K562 (cell line): ENCODE measurements at regions not wholly inside any gene's neighbourhood (a gene's known extent, or its start where the extent isn't known, plus 50 kb on each side); places are given as distances from the start of the nearest gene placed in this dataset.

ENCODE experiments used
- ATAC-seq: fragments of 200-7000 bp; cut with Tn5 transposase; 3 replicates; pipeline ENCODE4 v1.9.1; 2020; ENCODE audit warnings: moderate library complexity
- BruUV-seq: library from RNA; stranded (reverse); fragments of 400-500 nt; replicated peaks from 2 replicates; lab custom pipeline; 2021; lab: Mats Ljungman, UMichigan
- CTCF ChIA-PET: fragments of 300-600 bp; formaldehyde crosslinking; extraction: SDS; loops from one replicate; lab custom pipeline; 2021; ENCODE audit warnings: low intra/inter-chr PET ratio; lab: Yijun Ruan, JAX
- POLR2A ChIA-PET: fragments of 300-600, 350-650 bp; sonication (Branson Sonifier 250); formaldehyde crosslinking; extraction: SDS; loops from one replicate; lab custom pipeline; 2021; ENCODE audit warnings: antibody characterized with exemption, inconsistent platforms; lab: Yijun Ruan, JAX
- DNase-seq, 4 experiments: peaks; one replicate each; pipeline versions ENCODE4 v3.0.0 to v3.0.0-alpha.2; 2011 to 2018; ENCODE audit warnings: low spot score in 3 of 4, mixed read lengths in 3 of 4; ENCODE audit errors: extremely low read depth in 1 of 4
- FAIRE-seq: peaks from 2 replicates; lab custom pipeline; 2011; peaks lifted over from hg19 to GRCh38; lab: Jason Lieb, UNC
- H2AFZ ChIP-seq: 2 replicates; pipeline ENCODE4 v1.6.0; 2011; ENCODE audit warnings: low read depth, low read length, control low read depth, inconsistent platforms
- H3K27ac ChIP-seq: fragments of 200-600 bp; 3 replicates; pipeline ENCODE4 v1.8.0; 2011; ENCODE audit warnings: low read depth, mild to moderate bottlenecking, control low read depth, inconsistent platforms, low read length, moderate library complexity, mixed read lengths; ENCODE audit errors: extremely low read depth
- H3K27me3 ChIP-seq, 2 experiments: fragments of 300-600 bp in 1 of 2; 2 replicates in 1 of 2; 3 replicates in 1 of 2; pipeline versions ENCODE4 v1.6.0 to v1.8.0; 2011; ENCODE audit warnings: inconsistent platforms in 2 of 2, low read length in 2 of 2, mild to moderate bottlenecking in 1 of 2, mixed read lengths in 1 of 2, moderate library complexity in 1 of 2; ENCODE audit not compliant: control insufficient read depth in 2 of 2, insufficient read depth in 2 of 2
- H3K36me3 ChIP-seq: fragments of 300-600 bp; 3 replicates; pipeline ENCODE4 v1.8.0; 2011; ENCODE audit warnings: mild to moderate bottlenecking, low read length, inconsistent platforms; ENCODE audit not compliant: control insufficient read depth, insufficient read depth
- H3K4me1 ChIP-seq, 2 experiments: fragments of 200-600 bp in 1 of 2; replicated peaks in 1 of 2; 2 replicates in 1 of 2; 3 replicates in 1 of 2; pipeline versions ENCODE4 v1.5.1 to v1.8.0; 2011; ENCODE audit warnings: inconsistent platforms in 2 of 2, low read length in 2 of 2, mild to moderate bottlenecking in 1 of 2, mixed read lengths in 1 of 2, moderate library complexity in 1 of 2; ENCODE audit not compliant: control insufficient read depth in 2 of 2, insufficient read depth in 2 of 2
- H3K4me2 ChIP-seq: 2 replicates; pipeline ENCODE4 v1.6.1; 2011; ENCODE audit warnings: low read length, control low read depth, inconsistent platforms, mixed read lengths; ENCODE audit not compliant: insufficient read depth
- H3K4me3 ChIP-seq: fragments of 200-600 bp; sonication (generic), shearing (Covaris generic); 2 replicates; pipeline ENCODE4 v1.5.1; 2016; ENCODE audit warnings: control low read depth, inconsistent platforms
- H3K79me2 ChIP-seq: fragments of 200-600 bp; 3 replicates; pipeline ENCODE4 v1.8.0; 2011; ENCODE audit warnings: low read length, inconsistent platforms; ENCODE audit not compliant: control insufficient read depth, insufficient read depth
- H3K9ac ChIP-seq, 2 experiments: 2 replicates each; pipeline versions ENCODE4 v1.6.0 to v1.6.1; 2011; ENCODE audit warnings: low read depth in 2 of 2, low read length in 2 of 2, control low read depth in 1 of 2, inconsistent platforms in 1 of 2, mild to moderate bottlenecking in 1 of 2, mixed read lengths in 1 of 2; ENCODE audit not compliant: insufficient read depth in 1 of 2
- H3K9me1 ChIP-seq: one replicate; pipeline ENCODE4 v1.6.0; 2011; ENCODE audit warnings: inconsistent platforms, mild to moderate bottlenecking, low read length, moderate library complexity; ENCODE audit not compliant: control insufficient read depth, insufficient read depth
- H3K9me3 ChIP-seq: replicated peaks from 2 replicates; pipeline ENCODE4 v1.5.1; 2011; ENCODE audit warnings: low read depth, low read length, inconsistent platforms; ENCODE audit not compliant: control insufficient read depth, insufficient read depth
- H4K20me1 ChIP-seq: replicated peaks from 2 replicates; pipeline ENCODE4 v1.6.1; 2011; ENCODE audit warnings: low read length, inconsistent platforms, mixed read lengths; ENCODE audit not compliant: control insufficient read depth, insufficient read depth
- ARID4B ChIP-seq: sonication (generic); formaldehyde crosslinking; IDR thresholded peaks from 2 replicates; pipeline ENCODE4 v1.8.0; 2022; ENCODE audit warnings: mild to moderate bottlenecking, missing genetic modification reagents
- CEBPB ChIP-seq: fragments of 450-650 bp; IDR thresholded peaks from 2 replicates; pipeline ENCODE4 v1.6.1; 2016; ENCODE audit warnings: missing genetic modification characterization, missing compliant biosample characterization
- E2F3 ChIP-seq: fragments of 250-450 bp; sonication (Bioruptor Pico); IDR thresholded peaks from 2 replicates; pipeline ENCODE4 v1.4.0; 2020; ENCODE audit warnings: mild to moderate bottlenecking
- FOSL1 ChIP-seq: fragments of 200-800 bp; sonication (Bioruptor generic); conservative IDR thresholded peaks from 2 replicates; pipeline ENCODE4 v1.6.1; 2016; ENCODE audit warnings: missing genetic modification characterization, missing compliant biosample characterization
- HDAC1 ChIP-seq, 2 experiments: fragments of 450-650 bp; IDR thresholded peaks; 2 replicates each; pipeline ENCODE4 v1.6.1; 2016 to 2017; ENCODE audit warnings: inconsistent platforms in 1 of 2, mild to moderate bottlenecking in 1 of 2, moderate library complexity in 1 of 2
- KLF16 ChIP-seq: IDR thresholded peaks from 2 replicates; pipeline ENCODE4 v1.6.1; 2016; ENCODE audit warnings: antibody characterized with exemption
- SREBF1 ChIP-seq: fragments of 150-350 bp; IDR thresholded peaks from 2 replicates; pipeline ENCODE4 v1.6.1; 2014; ENCODE audit warnings: antibody characterized with exemption, low read depth, low read length, borderline replicate concordance
- THRB ChIP-seq: fragments of 450-650 bp; formaldehyde crosslinking; conservative IDR thresholded peaks from 2 replicates; pipeline ENCODE4 v1.4.0; 2022; ENCODE audit warnings: mild to moderate bottlenecking, missing genetic modification characterization
- TOE1 ChIP-seq, 2 experiments: fragments of 450-650 bp in 1 of 2; sonication (generic) in 1 of 2; formaldehyde crosslinking in 1 of 2; IDR thresholded peaks; 2 replicates each; pipeline versions ENCODE4 v1.7.1 to v1.8.0; 2016 to 2022; ENCODE audit warnings: borderline replicate concordance in 2 of 2, mild to moderate bottlenecking in 2 of 2, antibody characterized with exemption in 1 of 2, inconsistent platforms in 1 of 2, low read depth in 1 of 2, missing genetic modification reagents in 1 of 2, moderate library complexity in 1 of 2
- ZBTB2 ChIP-seq: fragments of 450-650 bp; IDR thresholded peaks from 2 replicates; pipeline ENCODE4 v1.6.1; 2016; ENCODE audit warnings: antibody characterized with exemption
- ZMIZ1 ChIP-seq, 2 experiments: fragments of 150-350 bp in 1 of 2; IDR thresholded peaks; 2 replicates each; pipeline ENCODE4 v1.6.1; 2012 to 2016; ENCODE audit warnings: low read depth in 2 of 2, low read length in 2 of 2, mild to moderate bottlenecking in 1 of 2, moderate library complexity in 1 of 2
- ZNF561 ChIP-seq: fragments of 450-650 bp; formaldehyde crosslinking; conservative IDR thresholded peaks from 2 replicates; pipeline ENCODE4 v1.4.0; 2020; ENCODE audit warnings: mild to moderate bottlenecking, moderate library complexity
- WGBS: fragments of 100-300 bp; shearing (Covaris generic); methylation state at CpG from one replicate; pipeline ENCODE4 v1.1.6; 2016; ENCODE audit warnings: low coverage, mixed read lengths; ENCODE audit not compliant: insufficient coverage; ENCODE audit errors: missing lambda C conversion rate; 5-methylcytosine and 5-hydroxymethylcytosine counted together
- in situ Hi-C: fragments of 300-500 bp; cut with MboI; formaldehyde crosslinking; loops from 4 replicates; pipeline ENCODE4 v1.15.0; 2018; ENCODE audit warnings: inconsistent platforms, mixed read lengths
- intact Hi-C: fragments of 100-400 bp; cut with micrococcal nuclease; formaldehyde crosslinking; loops from 2 replicates; pipeline ENCODE4 v1.14.2; 2022

GRCh38 chr13:86714495-86714894, 915.3 kb upstream of the SLITRK6 start:
- CTCF ChIA-PET = no interaction called here
- intact Hi-C loops = no loop called here
- TF ChIP-seq ARID4B (CRISPR knock-in tag) = no peak
- TF ChIP-seq ZNF561 (CRISPR knock-in tag) = no peak
- no peak for TF ChIP-seq KLF16
- TF ChIP-seq SREBF1 = no peak
- TF ChIP-seq TOE1 (IDR thresholded peaks at IDR 0.05; ENCODE audit: borderline replicate concordance) = no peak
- no peak for TF ChIP-seq TOE1 (CRISPR knock-in tag; IDR thresholded peaks at IDR 0.05; ENCODE audit: borderline replicate concordance, low read depth)
- TF ChIP-seq THRB = no peak
- no peak for TF ChIP-seq ZBTB2
- no peak for TF ChIP-seq CEBPB (tag)
- no peak for TF ChIP-seq ZMIZ1 (IDR thresholded peaks at IDR 0.05; ENCODE audit: low read depth in 2 of 2, low read length in 2 of 2)
- no peak for TF ChIP-seq E2F3 (CRISPR knock-in tag)
- TF ChIP-seq HDAC1 (IDR thresholded peaks at IDR 0.05) = no peak
- no peak for TF ChIP-seq FOSL1 (tag)

More at GRCh38 chr13:86714495-86714894, 915.3 kb upstream of the SLITRK6 start:
- H3K9me3 ChIP-seq = no peaks in the 10 kb centered on the region
- no peak overlapping the region for H2AFZ ChIP-seq
- H3K4me3 ChIP-seq = no peak overlapping the region
- no peaks in the 10 kb centered on the region for H3K27me3 ChIP-seq
- H3K4me2 ChIP-seq = no peak overlapping the region
- FAIRE-seq = no peak
- H3K36me3 ChIP-seq = no peaks in the 10 kb centered on the region
- POLR2A ChIA-PET = no interaction called here
- DNase-seq = no peak
- H3K9ac ChIP-seq = no peak overlapping the region
- 0% methylated on average over 2 of the region's 3 CpGs for WGBS
- BruUV-seq = no TSS peak
- in situ Hi-C loops = no loop called here
- no peak for ATAC-seq
- no peaks in the 10 kb centered on the region for H3K79me2 ChIP-seq
- no peak overlapping the region for H3K27ac ChIP-seq
- H4K20me1 ChIP-seq = no peaks in the 10 kb centered on the region
- no peaks in the 10 kb centered on the region for H3K9me1 ChIP-seq
- H3K4me1 ChIP-seq = no peaks in the 10 kb centered on the region
